ENCODE measurements at regions not wholly inside any gene's neighbourhood (a gene's known extent, or its start where the extent isn't known, plus 50 kb on each side); places are given as distances from the start of the nearest gene placed in this dataset.

GRCh38 chr21:27839512-27840115 is 872.7 kb upstream of the ADAMTS5 start:
- no peak for TF ChIP-seq CTCF (IDR thresholded peaks at IDR 0.05; ENCODE audit: insufficient read depth, low read depth, low read length, missing control alignments)
- no peak for DNase-seq (ENCODE audit: low read depth)
- no peak overlapping the region for H3K4me3 ChIP-seq (ENCODE audit: low read length)

- TF ChIP-seq CTCF (IDR thresholded peaks at IDR 0.05; ENCODE audit: insufficient read depth, low read depth, low read length, missing control alignments), result no peak
- no peak overlapping the region for H3K4me3 ChIP-seq (ENCODE audit: low read length)
- no peak for DNase-seq (ENCODE audit: low read depth)
These were observed 871.7 kb upstream of the ADAMTS5 start for GRCh38 chr21:27838573-27838972.

GRCh38 chr21:27837936-27838335 is 871.0 kb upstream of the ADAMTS5 start:
- H3K4me3 ChIP-seq (ENCODE audit: low read length), result no peak overlapping the region
- no peak for DNase-seq (ENCODE audit: low read depth)
- TF ChIP-seq CTCF (IDR thresholded peaks at IDR 0.05; ENCODE audit: insufficient read depth, low read depth, low read length, missing control alignments), result no peak

GRCh38 chr21:27833298-27833697 is 866.4 kb upstream of the ADAMTS5 start:
- no peak for DNase-seq (ENCODE audit: low read depth)
- no peak for TF ChIP-seq CTCF (IDR thresholded peaks at IDR 0.05; ENCODE audit: insufficient read depth, low read depth, low read length, missing control alignments)
- no peak overlapping the region for H3K4me3 ChIP-seq (ENCODE audit: low read length)

DNA sequence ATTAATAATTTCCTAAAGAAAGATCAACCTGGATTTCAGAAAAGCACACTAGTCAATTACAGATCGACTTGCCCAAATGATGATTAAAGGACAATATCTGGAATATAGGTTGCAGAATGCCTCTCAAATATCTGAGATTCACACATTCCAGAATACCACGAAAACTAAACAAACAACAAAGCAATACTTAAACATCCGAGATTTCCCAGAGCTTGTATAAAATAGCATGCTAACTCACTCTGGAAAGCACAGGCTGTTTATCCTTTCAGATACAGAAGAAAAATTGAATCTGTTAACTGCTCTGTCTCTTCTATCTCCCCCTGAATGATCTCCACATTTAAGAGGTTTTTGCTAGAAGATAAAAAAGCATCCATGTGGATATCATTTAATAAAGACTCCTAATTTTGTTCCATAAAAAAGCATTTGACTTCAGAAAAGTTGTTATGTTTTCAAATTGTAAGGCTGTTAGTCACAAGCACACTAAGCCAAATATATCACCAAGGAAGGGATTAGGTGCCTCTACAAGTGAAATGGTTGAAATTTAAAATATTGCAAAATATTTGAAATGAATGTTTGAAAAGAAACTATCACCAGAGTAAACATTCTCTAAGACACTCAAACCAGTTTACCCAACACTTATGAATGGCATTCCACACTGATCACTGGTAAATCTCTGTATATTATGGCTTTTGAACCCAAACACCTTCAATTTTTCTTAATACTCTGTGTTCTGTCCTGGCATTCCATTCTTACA is 865.1 kb upstream of the ADAMTS5 start:
- no peak for TF ChIP-seq CTCF (IDR thresholded peaks at IDR 0.05; ENCODE audit: insufficient read depth, low read depth, low read length, missing control alignments)
- DNase-seq (ENCODE audit: low read depth), result peak; percentile 47
- no peak overlapping the region for H3K4me3 ChIP-seq (ENCODE audit: low read length)

DNA sequence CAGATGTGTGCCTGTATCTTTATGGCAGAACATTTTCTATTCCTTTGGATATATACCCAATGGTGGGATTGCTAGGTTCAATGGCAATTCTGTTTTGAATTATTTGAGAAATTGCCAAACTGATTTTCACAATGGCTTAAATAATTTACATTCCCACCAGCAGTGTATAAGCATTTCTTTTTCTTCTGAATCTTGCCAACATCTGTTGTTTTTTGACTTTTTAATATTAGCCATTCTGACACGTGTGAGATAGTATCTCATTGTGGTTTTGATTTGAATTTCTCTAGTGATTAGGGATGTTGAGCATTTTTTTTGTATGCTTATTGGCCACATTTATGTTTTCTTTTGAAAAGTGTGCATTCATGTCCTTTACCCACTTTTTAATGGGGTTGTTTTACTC is 864.3 kb upstream of the ADAMTS5 start:
- no peak for DNase-seq (ENCODE audit: low read depth)
- H3K4me3 ChIP-seq (ENCODE audit: low read length), result no peak overlapping the region
- no peak for TF ChIP-seq CTCF (IDR thresholded peaks at IDR 0.05; ENCODE audit: insufficient read depth, low read depth, low read length, missing control alignments)

DNA sequence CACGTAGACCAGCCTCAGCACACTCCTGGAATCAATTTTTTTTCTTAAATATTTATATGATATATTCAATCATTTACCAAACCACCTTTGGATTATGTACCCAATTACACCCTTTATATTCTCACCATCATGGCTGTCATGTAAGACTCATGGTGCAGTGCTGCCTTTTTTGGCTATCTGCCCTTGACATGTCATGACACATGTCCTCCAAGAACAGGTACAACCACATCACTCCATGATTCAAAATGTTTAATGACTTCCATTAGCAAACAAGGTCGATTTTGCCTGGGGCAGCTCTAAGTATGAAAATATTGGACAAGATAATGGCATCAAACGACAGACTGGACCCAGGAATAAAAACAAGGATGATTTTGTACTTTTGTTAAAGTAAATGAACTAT is 861.1 kb upstream of the ADAMTS5 start:
- TF ChIP-seq CTCF (IDR thresholded peaks at IDR 0.05; ENCODE audit: insufficient read depth, low read depth, low read length, missing control alignments), result no peak

More for the DNA sequence above, 861.1 kb upstream of the ADAMTS5 start:
- H3K4me3 ChIP-seq (ENCODE audit: low read length), result no peak overlapping the region
- DNase-seq (ENCODE audit: low read depth), result peak; percentile 97
